SU-DHL-6 (cell line): ENCODE measurements at regions not wholly inside any gene's neighbourhood (a gene's known extent, or its start where the extent isn't known, plus 50 kb on each side); places are given as distances from the start of the nearest gene placed in this dataset.

Experiments used
- EZH2phosphoT487 ChIP-seq: fragments of 200-600 bp; sonication (generic), shearing (Covaris generic); conservative IDR thresholded peaks from 2 replicates; pipeline ENCODE4 v1.6.1; 2018; ENCODE audit warnings: mild to moderate bottlenecking, antibody characterized with exemption, low read length, moderate library complexity, mixed read lengths
- TF ChIP-seq, protein P1 (sequence below): fragments of 200-600 bp; sonication (generic); IDR thresholded peaks from one replicate; pipeline ENCODE4 v1.5.1; 2017; ENCODE audit warnings: antibody characterized with exemption, mild to moderate bottlenecking, low read length, moderate library complexity; ENCODE audit not compliant: insufficient read depth, poor library complexity, severe bottlenecking

DNA sequence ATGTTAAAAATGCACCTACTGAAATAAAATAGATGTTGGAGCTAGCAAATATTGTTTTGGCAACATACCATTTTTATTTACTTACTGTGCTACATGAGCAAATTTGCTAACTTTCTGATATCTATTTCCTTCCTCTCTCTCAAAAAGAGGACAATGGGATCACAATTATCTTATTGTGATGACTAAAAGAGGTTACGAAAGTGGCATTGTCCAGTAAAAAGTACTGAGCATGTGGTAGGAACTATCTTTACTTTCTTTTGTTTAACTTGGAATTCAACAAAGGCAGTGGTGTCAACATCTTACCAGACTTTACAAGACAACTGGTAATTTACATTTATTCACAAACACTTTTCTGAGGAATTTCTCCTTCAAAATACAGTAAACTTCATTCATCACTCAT is 1542.6 kb upstream of the CDH8 start:
- TF ChIP-seq, protein P1, sequence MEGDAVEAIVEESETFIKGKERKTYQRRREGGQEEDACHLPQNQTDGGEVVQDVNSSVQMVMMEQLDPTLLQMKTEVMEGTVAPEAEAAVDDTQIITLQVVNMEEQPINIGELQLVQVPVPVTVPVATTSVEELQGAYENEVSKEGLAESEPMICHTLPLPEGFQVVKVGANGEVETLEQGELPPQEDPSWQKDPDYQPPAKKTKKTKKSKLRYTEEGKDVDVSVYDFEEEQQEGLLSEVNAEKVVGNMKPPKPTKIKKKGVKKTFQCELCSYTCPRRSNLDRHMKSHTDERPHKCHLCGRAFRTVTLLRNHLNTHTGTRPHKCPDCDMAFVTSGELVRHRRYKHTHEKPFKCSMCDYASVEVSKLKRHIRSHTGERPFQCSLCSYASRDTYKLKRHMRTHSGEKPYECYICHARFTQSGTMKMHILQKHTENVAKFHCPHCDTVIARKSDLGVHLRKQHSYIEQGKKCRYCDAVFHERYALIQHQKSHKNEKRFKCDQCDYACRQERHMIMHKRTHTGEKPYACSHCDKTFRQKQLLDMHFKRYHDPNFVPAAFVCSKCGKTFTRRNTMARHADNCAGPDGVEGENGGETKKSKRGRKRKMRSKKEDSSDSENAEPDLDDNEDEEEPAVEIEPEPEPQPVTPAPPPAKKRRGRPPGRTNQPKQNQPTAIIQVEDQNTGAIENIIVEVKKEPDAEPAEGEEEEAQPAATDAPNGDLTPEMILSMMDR, result no peak
- no peak for TF ChIP-seq EZH2phosphoT487
